SK-N-SH (cell line): ENCODE measurements at regions not wholly inside any gene's neighbourhood (a gene's known extent, or its start where the extent isn't known, plus 50 kb on each side); places are given as distances from the start of the nearest gene placed in this dataset.

Source experiments
- CTCF ChIA-PET: fragments of 300-600, 350-600 bp; formaldehyde crosslinking; extraction: SDS; loops from one replicate; lab custom pipeline; 2021; lab: Yijun Ruan, JAX
- POLR2A ChIA-PET: fragments of 350-600 bp; sonication (Branson Sonifier 250); formaldehyde crosslinking; extraction: SDS; loops from one replicate; lab custom pipeline; 2020; ENCODE audit warnings: antibody characterized with exemption, inconsistent platforms; lab: Yijun Ruan, JAX
- DNase-seq: peaks from one replicate; pipeline ENCODE4 v3.0.0; 2012
- H2AFZ ChIP-seq: fragments of 200-600 bp; sonication (generic); 2 replicates; pipeline ENCODE4 v1.8.1; 2016; ENCODE audit warnings: antibody characterized with exemption, mild to moderate bottlenecking, low read depth
- H3F3A ChIP-seq: fragments of 200-600 bp; sonication (generic); replicated peaks from 2 replicates; pipeline ENCODE3; 2016; ENCODE audit warnings: antibody characterized with exemption, mild to moderate bottlenecking; ENCODE audit not compliant: insufficient read depth
- H3K27ac ChIP-seq, 2 experiments: fragments of 200-500 bp in 1 of 2; fragments of 200-600 bp in 1 of 2; sonication (Bioruptor generic) in 1 of 2; sonication (generic), shearing (Covaris generic) in 1 of 2; 2 replicates each; pipeline versions ENCODE4 v1.5.1 to v1.6.1; 2014 to 2016; ENCODE audit warnings: low read depth in 2 of 2, inconsistent platforms in 1 of 2, low read length in 1 of 2, mild to moderate bottlenecking in 1 of 2, mixed read lengths in 1 of 2
- H3K27me3 ChIP-seq: fragments of 200-600 bp; sonication (generic), shearing (Covaris generic); 2 replicates; pipeline ENCODE4 v1.6.1; 2016; ENCODE audit warnings: mixed run types; ENCODE audit not compliant: insufficient read depth
- H3K36me3 ChIP-seq, 2 experiments: fragments of 200-500 bp in 1 of 2; fragments of 200-600 bp in 1 of 2; sonication (Bioruptor generic) in 1 of 2; sonication (generic) in 1 of 2; replicated peaks in 1 of 2; 2 replicates each; pipeline versions ENCODE3 to v1.5.1; 2014 to 2016; ENCODE audit warnings: low read length in 1 of 2, mild to moderate bottlenecking in 1 of 2; ENCODE audit not compliant: insufficient read depth in 2 of 2, control insufficient read depth in 1 of 2
- H3K4me1 ChIP-seq, 2 experiments: fragments of 200-500 bp in 1 of 2; fragments of 200-600 bp in 1 of 2; sonication (Bioruptor generic) in 1 of 2; sonication (generic), shearing (Covaris generic) in 1 of 2; 2 replicates each; pipeline versions ENCODE4 v1.5.1 to v1.6.1; 2014 to 2016; ENCODE audit warnings: low read depth in 1 of 2, low read length in 1 of 2, mixed run types in 1 of 2; ENCODE audit not compliant: insufficient read depth in 2 of 2, control insufficient read depth in 1 of 2
- H3K4me2 ChIP-seq: fragments of 200-600 bp; sonication (generic), shearing (Covaris generic); 2 replicates; pipeline ENCODE4 v1.6.1; 2017; ENCODE audit warnings: mixed run types
- H3K4me3 ChIP-seq, 2 experiments: fragments of 200-500 bp in 1 of 2; fragments of 200-600 bp in 1 of 2; sonication (Bioruptor generic) in 1 of 2; sonication (generic), shearing (Covaris generic) in 1 of 2; 2 replicates each; pipeline versions ENCODE4 v1.5.1 to v1.8.1; 2014 to 2016; ENCODE audit warnings: low read depth in 2 of 2, inconsistent platforms in 1 of 2, low read length in 1 of 2, mild to moderate bottlenecking in 1 of 2, mixed read lengths in 1 of 2, moderate library complexity in 1 of 2
- H3K79me2 ChIP-seq: fragments of 200-600 bp; sonication (generic); 2 replicates; pipeline ENCODE4 v1.8.1; 2017; ENCODE audit warnings: mild to moderate bottlenecking; ENCODE audit not compliant: insufficient read depth
- H3K9ac ChIP-seq: fragments of 200-600 bp; sonication (generic); 2 replicates; pipeline ENCODE4 v1.6.1; 2017; ENCODE audit warnings: mixed run types
- H3K9me2 ChIP-seq: fragments of 200-600 bp; sonication (generic); 2 replicates; pipeline ENCODE4 v1.6.1; 2017; ENCODE audit warnings: mixed run types
- H3K9me3 ChIP-seq: fragments of 200-600 bp; sonication (generic); 2 replicates; pipeline ENCODE4 v1.6.1; 2017; ENCODE audit warnings: mixed run types, mild to moderate bottlenecking, moderate library complexity
- H4K20me1 ChIP-seq: fragments of 200-600 bp; sonication (generic); 2 replicates; pipeline ENCODE4 v1.6.1; 2017; ENCODE audit warnings: mild to moderate bottlenecking, mixed run types; ENCODE audit not compliant: insufficient read depth
- CHD2 ChIP-seq: fragments of 150-350 bp; IDR thresholded peaks from 2 replicates; pipeline ENCODE4 v1.6.1; 2018; ENCODE audit warnings: low read length; ENCODE audit not compliant: partially characterized antibody
- FOSL2 ChIP-seq: IDR thresholded peaks from 2 replicates; pipeline ENCODE4 v1.4.0; 2012; ENCODE audit warnings: low read depth, mild to moderate bottlenecking, moderate library complexity, borderline replicate concordance
- FOXJ3 ChIP-seq: sonication (generic); formaldehyde crosslinking; IDR thresholded peaks from 2 replicates; pipeline ENCODE4 v1.5.1; 2020; ENCODE audit warnings: mild to moderate bottlenecking, missing genetic modification reagents
- GABPA ChIP-seq: IDR thresholded peaks from 2 replicates; pipeline ENCODE4 v1.4.0; 2012; ENCODE audit warnings: low read depth, mild to moderate bottlenecking
- GATA2 ChIP-seq: sonication (generic); formaldehyde crosslinking; IDR thresholded peaks from 2 replicates; pipeline ENCODE4 v1.5.0; 2020; ENCODE audit warnings: mild to moderate bottlenecking, missing genetic modification reagents
- JUND ChIP-seq: IDR thresholded peaks from 2 replicates; pipeline ENCODE4 v1.4.0; 2012
- MEF2A ChIP-seq: IDR thresholded peaks from 2 replicates; pipeline ENCODE4 v1.4.0; 2012; ENCODE audit warnings: low read depth, borderline replicate concordance
- MXI1 ChIP-seq: IDR thresholded peaks from 2 replicates; pipeline ENCODE4 v1.6.1; 2012; ENCODE audit warnings: mild to moderate bottlenecking, low read depth, low read length, improper control_type of control experiment
- NFIC ChIP-seq: IDR thresholded peaks from 2 replicates; pipeline ENCODE4 v1.4.0; 2012; ENCODE audit warnings: borderline replicate concordance
- POLR2AphosphoS5 ChIP-seq: IDR thresholded peaks from 2 replicates; pipeline ENCODE4 v1.6.1; 2012; ENCODE audit warnings: low read depth, low read length
- RAD21 ChIP-seq: IDR thresholded peaks from 2 replicates; pipeline ENCODE4 v1.6.1; 2012; ENCODE audit warnings: mild to moderate bottlenecking, low read length
- RCOR1 ChIP-seq: fragments of 150-350 bp; IDR thresholded peaks from 2 replicates; pipeline ENCODE4 v1.6.1; 2017; ENCODE audit warnings: antibody characterized with exemption, low read length
- RXRA ChIP-seq: IDR thresholded peaks from 2 replicates; pipeline ENCODE4 v1.4.0; 2012; ENCODE audit warnings: low read depth, mild to moderate bottlenecking, borderline replicate concordance
- TCF12 ChIP-seq: IDR thresholded peaks from 2 replicates; pipeline ENCODE4 v1.4.0; 2012
- WGBS: methylation state at CpG from one replicate; pipeline ENCODE4 v1.1.6; 2017; ENCODE audit warnings: low lambda C conversion rate; 5-methylcytosine and 5-hydroxymethylcytosine counted together

DNA sequence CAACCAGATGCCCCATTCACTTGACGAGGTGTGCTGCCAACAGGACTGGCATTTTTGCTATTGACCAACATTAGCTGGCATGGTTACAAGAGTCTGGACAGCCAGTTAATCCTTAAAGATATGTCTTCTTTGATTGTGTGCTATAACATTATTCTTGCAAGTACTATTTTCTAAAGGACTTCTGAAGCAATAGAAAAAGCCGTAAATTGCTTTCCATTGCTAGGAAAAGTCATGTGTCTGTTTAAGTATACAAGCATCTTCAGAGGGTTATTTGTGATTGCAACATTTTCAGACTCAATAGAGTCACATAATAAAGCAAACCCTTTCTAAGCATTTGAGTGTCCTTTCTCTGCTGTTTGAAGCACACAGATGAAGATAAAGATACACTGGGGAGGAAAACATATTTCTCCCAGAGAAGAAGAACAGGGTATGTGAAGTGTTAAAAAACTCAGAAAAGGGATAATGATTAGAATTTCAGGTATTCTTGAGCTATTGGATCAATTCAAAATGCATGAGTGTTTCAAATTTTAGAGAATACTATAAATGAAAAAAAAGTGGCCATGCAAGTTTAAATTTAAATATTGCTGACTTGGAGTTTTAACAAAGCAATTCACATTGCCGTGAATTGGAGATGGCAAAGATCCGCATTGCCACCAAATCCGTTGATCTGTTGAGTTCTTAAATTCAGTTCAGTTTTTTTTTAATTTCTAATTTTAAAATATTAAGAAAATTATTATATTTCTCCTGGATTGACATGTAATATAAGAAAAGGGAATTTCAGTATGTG, 191.7 kb upstream of the MAP3K7 start (continued):
- TF ChIP-seq MXI1 (no peak), MEF2A (no peak), NFIC (no peak), GABPA (no peak), RXRA (no peak), FOSL2 (no peak)
- TF ChIP-seq, all 33 proteins: peak for 0

- H3F3A ChIP-seq = no peaks in the 10 kb centered on the region
- no peak overlapping the region for H3K4me3 ChIP-seq
- no peaks in the 10 kb centered on the region for H3K27me3 ChIP-seq
- H3K9me3 ChIP-seq = no peaks in the 10 kb centered on the region
- no peak overlapping the region for H3K27ac ChIP-seq
- H4K20me1 ChIP-seq = no peaks in the 10 kb centered on the region
- H3K79me2 ChIP-seq = no peaks in the 10 kb centered on the region
- no peak for DNase-seq
- no peaks in the 10 kb centered on the region for H3K36me3 ChIP-seq
- CTCF ChIA-PET = no interaction called here
- H2AFZ ChIP-seq = no peak overlapping the region
- POLR2A ChIA-PET = no interaction called here
- H3K4me2 ChIP-seq = no peak overlapping the region
- TF ChIP-seq FOSL2 (no peak), GATA2 (CRISPR knock-in tag) (no peak), RCOR1 (no peak), MXI1 (no peak), CHD2 (no peak), RAD21 (no peak), FOXJ3 (no peak), JUND (no peak), TCF12 (no peak)
- H3K4me1 ChIP-seq = no peaks in the 10 kb centered on the region
- H3K9me2 ChIP-seq = no peaks in the 10 kb centered on the region
- no peak overlapping the region for H3K9ac ChIP-seq
Measured at GRCh38 chr6:90770778-90771177, 183.9 kb upstream of the MAP3K7 start.

DNA sequence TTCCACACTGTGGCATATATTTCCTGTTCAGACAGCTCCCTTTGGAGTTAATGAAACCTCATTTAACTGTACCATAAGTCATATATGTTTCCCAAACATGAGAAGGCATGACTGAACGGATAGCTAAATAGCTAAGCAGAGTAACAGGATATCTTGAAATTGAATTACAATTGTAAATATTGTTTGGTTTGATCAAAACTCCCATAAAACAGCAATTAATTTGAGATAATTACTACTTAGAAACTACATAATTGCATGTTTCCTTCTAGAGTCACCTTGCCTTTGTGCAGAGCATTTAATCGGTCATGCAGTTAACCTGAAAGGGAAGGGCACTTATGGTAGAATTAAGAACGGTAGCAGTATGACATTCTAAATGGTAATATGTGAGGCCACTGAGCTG, 179.0 kb upstream of the MAP3K7 start:
- no peaks in the 10 kb centered on the region for H4K20me1 ChIP-seq
- no peak for DNase-seq
- WGBS = 44% methylated on average over 3 of the region's 3 CpGs
- POLR2A ChIA-PET = no interaction called here
- no peaks in the 10 kb centered on the region for H3K9me3 ChIP-seq
- H3K4me1 ChIP-seq = no peaks in the 10 kb centered on the region; a peak in 1 of 4 replicates
- H3F3A ChIP-seq = peaks cover 11% of the 10 kb centered on the region
- CTCF ChIA-PET = no interaction called here
- no peaks in the 10 kb centered on the region for H3K9me2 ChIP-seq
- TF ChIP-seq POLR2AphosphoS5 (no peak), TCF12 (no peak)
- no peak overlapping the region for H3K9ac ChIP-seq
- no peaks in the 10 kb centered on the region for H3K36me3 ChIP-seq
- H3K4me2 ChIP-seq = no peak overlapping the region
- H3K79me2 ChIP-seq = no peaks in the 10 kb centered on the region
- H3K4me3 ChIP-seq = no peak overlapping the region
- no peaks in the 10 kb centered on the region for H3K27me3 ChIP-seq
- peak overlapping the region; percentile 60 for H2AFZ ChIP-seq
- peak overlapping the region in 1 of 2 experiments; percentile 60; a peak in 2 of 4 replicates for H3K27ac ChIP-seq
